A549 (cell line): ENCODE measurements at regions not wholly inside any gene's neighbourhood (a gene's known extent, or its start where the extent isn't known, plus 50 kb on each side); places are given as distances from the start of the nearest gene placed in this dataset.

Experiments used
- ATAC-seq, 2 experiments: fragments of 200-7000 bp in 1 of 2; fragments of >200 bp in 1 of 2; cut with Nextera tagmentation in 1 of 2; cut with Tn5 transposase in 1 of 2; 3 replicates each; pipeline versions ENCODE4 v1.8.0 to v1.9.1; 2018 to 2020; ENCODE audit warnings: mild to moderate bottlenecking in 1 of 2, moderate library complexity in 1 of 2
- CTCF ChIA-PET: fragments of 300-600 bp; sonication (Branson Sonifier 250); formaldehyde crosslinking; extraction: SDS; loops from one replicate; lab custom pipeline; 2021; ENCODE audit warnings: antibody characterized with exemption, inconsistent platforms; lab: Yijun Ruan, JAX
- POLR2A ChIA-PET: fragments of 350-600 bp; formaldehyde crosslinking; extraction: SDS; loops from one replicate; lab custom pipeline; 2021; ENCODE audit warnings: antibody characterized with exemption, inconsistent platforms; lab: Yijun Ruan, JAX
- DNase-seq, 2 experiments: peaks; one replicate each; pipeline versions ENCODE4 v3.0.0 to v3.0.0-alpha.2; 2011 to 2016; ENCODE audit warnings: low read depth in 1 of 2, low spot score in 1 of 2
- FAIRE-seq: peaks from 2 replicates; lab custom pipeline; 2011; peaks lifted over from hg19 to GRCh38; lab: Jason Lieb, UNC
- H3K27ac ChIP-seq, 2 experiments: fragments of >200 bp; sonication (Bioruptor Twin); formaldehyde crosslinking; 3 replicates each; pipeline ENCODE4 v1.5.1; 2016 to 2017
- H3K4me1 ChIP-seq: fragments of >200 bp; sonication (Bioruptor Twin); formaldehyde crosslinking; 3 replicates; pipeline ENCODE4 v1.6.1; 2016
- H3K4me2 ChIP-seq: fragments of >200 bp; sonication (Bioruptor Twin); formaldehyde crosslinking; 3 replicates; pipeline ENCODE4 v1.6.1; 2016
- H3K4me3 ChIP-seq: fragments of >200 bp; sonication (Bioruptor Twin); formaldehyde crosslinking; 3 replicates; pipeline ENCODE4 v1.5.1; 2016
- H3K9me3 ChIP-seq: fragments of >200 bp; sonication (Bioruptor Twin); formaldehyde crosslinking; 3 replicates; pipeline ENCODE4 v1.6.1; 2016
- CBX2 ChIP-seq: fragments of 200-600 bp; sonication (generic); IDR thresholded peaks from 2 replicates; pipeline ENCODE4 v1.6.1; 2016; ENCODE audit warnings: low read depth, mild to moderate bottlenecking, borderline replicate concordance
- CHD4 ChIP-seq: fragments of 200-600 bp; sonication (generic); IDR thresholded peaks from 2 replicates; pipeline ENCODE4 v1.6.1; 2016; ENCODE audit warnings: antibody characterized with exemption, mild to moderate bottlenecking, borderline replicate concordance
- CTCF ChIP-seq: fragments of >200 bp; sonication (Bioruptor Twin); formaldehyde crosslinking; IDR thresholded peaks from 3 replicates; pipeline ENCODE4 v1.5.1; 2016
- EP300 ChIP-seq, 2 experiments: fragments of >200 bp; sonication (Bioruptor Twin); formaldehyde crosslinking; IDR thresholded peaks; 2 replicates in 1 of 2; 3 replicates in 1 of 2; pipeline ENCODE4 v1.6.1; 2016 to 2017
- ESRRA ChIP-seq: fragments of 150-350 bp; IDR thresholded peaks from 2 replicates; pipeline ENCODE4 v1.6.1; 2014; ENCODE audit warnings: mild to moderate bottlenecking, low read length, borderline replicate concordance
- FOXS1 ChIP-seq: fragments of 250-450 bp; sonication (Bioruptor Pico); IDR thresholded peaks from 2 replicates; pipeline ENCODE4 v1.5.0; 2020; ENCODE audit warnings: mild to moderate bottlenecking, moderate library complexity
- JUN ChIP-seq, 2 experiments: fragments of >200 bp; sonication (Bioruptor Twin); formaldehyde crosslinking; IDR thresholded peaks; 2 replicates in 1 of 2; 3 replicates in 1 of 2; pipeline ENCODE4 v1.6.1; 2016 to 2017
- JUNB ChIP-seq: fragments of >200 bp; sonication (Bioruptor Twin); formaldehyde crosslinking; IDR thresholded peaks from 2 replicates; pipeline ENCODE4 v1.6.1; 2016
- KDM1A ChIP-seq: fragments of 200-600 bp; sonication (generic); IDR thresholded peaks from 2 replicates; pipeline ENCODE4 v1.6.1; 2016; ENCODE audit warnings: low read depth, mild to moderate bottlenecking
- KDM5A ChIP-seq: fragments of 200-600 bp; sonication (generic); IDR thresholded peaks from 2 replicates; pipeline ENCODE4 v1.6.1; 2016; ENCODE audit warnings: antibody characterized with exemption, mild to moderate bottlenecking
- MAZ ChIP-seq: fragments of 150-350 bp; IDR thresholded peaks from 2 replicates; pipeline ENCODE4 v1.6.1; 2014; ENCODE audit warnings: antibody characterized with exemption, low read depth, low read length, borderline replicate concordance
- POLR2AphosphoS2 ChIP-seq: conservative IDR thresholded peaks from 2 replicates; pipeline ENCODE4 v1.6.1; 2012; ENCODE audit warnings: low read length, improper control_type of control experiment, inconsistent platforms
- RCOR1 ChIP-seq: fragments of 150-350 bp; IDR thresholded peaks from 2 replicates; pipeline ENCODE4 v1.6.1; 2014; ENCODE audit warnings: antibody characterized with exemption, low read length, low read depth
- RFX5 ChIP-seq: fragments of 450-650 bp; IDR thresholded peaks from 2 replicates; pipeline ENCODE4 v1.7.1; 2014; ENCODE audit warnings: antibody characterized with exemption, mild to moderate bottlenecking, moderate library complexity
- RNF2 ChIP-seq: fragments of 200-600 bp; sonication (generic); IDR thresholded peaks from 2 replicates; pipeline ENCODE4 v1.6.1; 2016; ENCODE audit warnings: low read depth, mild to moderate bottlenecking, antibody characterized with exemption, moderate library complexity, borderline replicate concordance
- SMC3 ChIP-seq: fragments of >200 bp; sonication (Bioruptor Twin); formaldehyde crosslinking; IDR thresholded peaks from 3 replicates; pipeline ENCODE4 v1.6.1; 2018; ENCODE audit warnings: inconsistent platforms
- USF2 ChIP-seq: fragments of 450-650 bp; IDR thresholded peaks from 2 replicates; pipeline ENCODE4 v1.6.1; 2014; ENCODE audit warnings: antibody characterized with exemption
- WGBS: methylation state at CpG from one replicate; pipeline ENCODE4 v1.1.6; 2017; ENCODE audit errors: missing lambda C conversion rate; 5-methylcytosine and 5-hydroxymethylcytosine counted together
- TF ChIP-seq, protein P1 (sequence below): fragments of 200-600 bp; sonication (generic); IDR thresholded peaks from 2 replicates; pipeline ENCODE4 v1.6.1; 2016; ENCODE audit warnings: antibody characterized with exemption, mild to moderate bottlenecking, moderate library complexity
- TF ChIP-seq, protein P2 (sequence below): IDR thresholded peaks from 2 replicates; pipeline ENCODE4 v1.6.1; 2012
- TF ChIP-seq, protein P3 (sequence below): fragments of 250-450 bp; sonication (Bioruptor Pico); IDR thresholded peaks from 2 replicates; pipeline ENCODE4 v1.5.0; 2021; ENCODE audit warnings: mild to moderate bottlenecking, moderate library complexity, borderline replicate concordance
- TF ChIP-seq, protein P4 (sequence below): fragments of 250-450 bp; sonication (Bioruptor Pico); IDR thresholded peaks from 2 replicates; pipeline ENCODE4 v1.5.0; 2020; ENCODE audit warnings: low read depth, mild to moderate bottlenecking, moderate library complexity

DNA sequence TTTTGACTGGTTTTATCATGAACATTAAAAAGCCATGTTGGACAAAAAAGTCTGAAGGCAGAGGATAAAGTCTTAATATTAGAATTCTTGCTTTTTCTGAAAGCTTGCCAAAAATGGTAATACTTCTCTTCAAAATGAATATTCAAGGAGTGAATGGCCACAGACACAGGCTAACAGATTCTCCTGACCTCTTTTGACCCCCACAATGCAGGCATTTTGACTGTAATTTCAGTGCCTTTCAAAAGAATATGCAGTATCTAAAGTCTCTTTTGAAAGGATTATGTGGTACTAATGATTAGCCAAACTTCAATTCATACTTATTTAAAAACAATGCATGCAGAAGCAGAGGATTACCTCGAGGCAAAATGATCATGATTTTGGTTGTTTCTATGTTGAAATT is 557.8 kb upstream of the GCFC2 start:
- no peak overlapping the region for H3K4me2 ChIP-seq
- no peak for TF ChIP-seq CTCF
- no peak for TF ChIP-seq KDM5A
- TF ChIP-seq ESRRA, result no peak
- TF ChIP-seq MAZ, result no peak
- no peak for TF ChIP-seq JUN (IDR thresholded peaks at IDR 0.05)
- no peak for TF ChIP-seq POLR2AphosphoS2
- TF ChIP-seq, protein P1, sequence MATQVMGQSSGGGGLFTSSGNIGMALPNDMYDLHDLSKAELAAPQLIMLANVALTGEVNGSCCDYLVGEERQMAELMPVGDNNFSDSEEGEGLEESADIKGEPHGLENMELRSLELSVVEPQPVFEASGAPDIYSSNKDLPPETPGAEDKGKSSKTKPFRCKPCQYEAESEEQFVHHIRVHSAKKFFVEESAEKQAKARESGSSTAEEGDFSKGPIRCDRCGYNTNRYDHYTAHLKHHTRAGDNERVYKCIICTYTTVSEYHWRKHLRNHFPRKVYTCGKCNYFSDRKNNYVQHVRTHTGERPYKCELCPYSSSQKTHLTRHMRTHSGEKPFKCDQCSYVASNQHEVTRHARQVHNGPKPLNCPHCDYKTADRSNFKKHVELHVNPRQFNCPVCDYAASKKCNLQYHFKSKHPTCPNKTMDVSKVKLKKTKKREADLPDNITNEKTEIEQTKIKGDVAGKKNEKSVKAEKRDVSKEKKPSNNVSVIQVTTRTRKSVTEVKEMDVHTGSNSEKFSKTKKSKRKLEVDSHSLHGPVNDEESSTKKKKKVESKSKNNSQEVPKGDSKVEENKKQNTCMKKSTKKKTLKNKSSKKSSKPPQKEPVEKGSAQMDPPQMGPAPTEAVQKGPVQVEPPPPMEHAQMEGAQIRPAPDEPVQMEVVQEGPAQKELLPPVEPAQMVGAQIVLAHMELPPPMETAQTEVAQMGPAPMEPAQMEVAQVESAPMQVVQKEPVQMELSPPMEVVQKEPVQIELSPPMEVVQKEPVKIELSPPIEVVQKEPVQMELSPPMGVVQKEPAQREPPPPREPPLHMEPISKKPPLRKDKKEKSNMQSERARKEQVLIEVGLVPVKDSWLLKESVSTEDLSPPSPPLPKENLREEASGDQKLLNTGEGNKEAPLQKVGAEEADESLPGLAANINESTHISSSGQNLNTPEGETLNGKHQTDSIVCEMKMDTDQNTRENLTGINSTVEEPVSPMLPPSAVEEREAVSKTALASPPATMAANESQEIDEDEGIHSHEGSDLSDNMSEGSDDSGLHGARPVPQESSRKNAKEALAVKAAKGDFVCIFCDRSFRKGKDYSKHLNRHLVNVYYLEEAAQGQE, result no peak
- no peak for TF ChIP-seq EP300 (IDR thresholded peaks at IDR 0.05)
- TF ChIP-seq, protein P2, sequence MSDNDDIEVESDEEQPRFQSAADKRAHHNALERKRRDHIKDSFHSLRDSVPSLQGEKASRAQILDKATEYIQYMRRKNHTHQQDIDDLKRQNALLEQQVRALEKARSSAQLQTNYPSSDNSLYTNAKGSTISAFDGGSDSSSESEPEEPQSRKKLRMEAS, result no peak
- TF ChIP-seq, all 56 proteins: peak for 0
- H3K4me3 ChIP-seq, result no peak overlapping the region
- H3K27ac ChIP-seq, result no peak overlapping the region
- ATAC-seq (no peak), FAIRE-seq (no peak), DNase-seq (no peak)
- ChIA-PET POLR2A (no interaction called here), CTCF (interaction anchor here (1.0 to 1.5 kb wide), 2 partner anchors 9 to 14 kb away, joined by 3 read pairs; no protein-coding TSS in a partner anchor)
- no peaks in the 10 kb centered on the region; the same call in 2 of the 3 replicates for H3K4me1 ChIP-seq
- WGBS, result 2% methylated on average over 1 of the region's 1 CpG
- peaks cover 4% of the 10 kb centered on the region; the same call in 1 of the 3 replicates for H3K9me3 ChIP-seq

- TF ChIP-seq JUNB, result no peak
- TF ChIP-seq, protein P3, sequence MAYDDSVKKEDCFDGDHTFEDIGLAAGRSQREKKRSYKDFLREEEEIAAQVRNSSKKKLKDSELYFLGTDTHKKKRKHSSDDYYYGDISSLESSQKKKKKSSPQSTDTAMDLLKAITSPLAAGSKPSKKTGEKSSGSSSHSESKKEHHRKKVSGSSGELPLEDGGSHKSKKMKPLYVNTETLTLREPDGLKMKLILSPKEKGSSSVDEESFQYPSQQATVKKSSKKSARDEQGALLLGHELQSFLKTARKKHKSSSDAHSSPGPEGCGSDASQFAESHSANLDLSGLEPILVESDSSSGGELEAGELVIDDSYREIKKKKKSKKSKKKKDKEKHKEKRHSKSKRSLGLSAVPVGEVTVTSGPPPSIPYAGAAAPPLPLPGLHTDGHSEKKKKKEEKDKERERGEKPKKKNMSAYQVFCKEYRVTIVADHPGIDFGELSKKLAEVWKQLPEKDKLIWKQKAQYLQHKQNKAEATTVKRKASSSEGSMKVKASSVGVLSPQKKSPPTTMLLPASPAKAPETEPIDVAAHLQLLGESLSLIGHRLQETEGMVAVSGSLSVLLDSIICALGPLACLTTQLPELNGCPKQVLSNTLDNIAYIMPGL (CRISPR knock-in tag), result no peak
- TF ChIP-seq RCOR1, result no peak
- TF ChIP-seq USF2, result no peak
- TF ChIP-seq JUN (IDR thresholded peaks at IDR 0.05), result no peak
- no peak for TF ChIP-seq RFX5
- TF ChIP-seq CBX2, result no peak
- TF ChIP-seq ESRRA, result no peak
- TF ChIP-seq, protein P4, sequence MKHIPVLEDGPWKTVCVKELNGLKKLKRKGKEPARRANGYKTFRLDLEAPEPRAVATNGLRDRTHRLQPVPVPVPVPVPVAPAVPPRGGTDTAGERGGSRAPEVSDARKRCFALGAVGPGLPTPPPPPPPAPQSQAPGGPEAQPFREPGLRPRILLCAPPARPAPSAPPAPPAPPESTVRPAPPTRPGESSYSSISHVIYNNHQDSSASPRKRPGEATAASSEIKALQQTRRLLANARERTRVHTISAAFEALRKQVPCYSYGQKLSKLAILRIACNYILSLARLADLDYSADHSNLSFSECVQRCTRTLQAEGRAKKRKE, result no peak
- TF ChIP-seq RNF2, result no peak
- TF ChIP-seq FOXS1, result no peak
- no peak for TF ChIP-seq CHD4
- TF ChIP-seq KDM1A, result no peak
- TF ChIP-seq SMC3, result no peak
- FAIRE-seq, result no peak
- DNase-seq, result no peak
- ChIA-PET CTCF (no interaction called here), POLR2A (no interaction called here)
- no peak for ATAC-seq
- H3K4me3 ChIP-seq, result no peak overlapping the region
- no peak overlapping the region for H3K27ac ChIP-seq
- peaks cover 8% of the 10 kb centered on the region; the same call in 2 of the 3 replicates for H3K9me3 ChIP-seq
- no peaks in the 10 kb centered on the region for H3K4me1 ChIP-seq
- no peak overlapping the region for H3K4me2 ChIP-seq
These were observed 547.1 kb upstream of the GCFC2 start for GRCh38 chr2:76257802-76258201.
